Kidney (tissue), 13 donors: ENCODE measurements at regions not wholly inside any gene's neighbourhood (a gene's known extent, or its start where the extent isn't known, plus 50 kb on each side); places are given as distances from the start of the nearest gene placed in this dataset.
"Not testable (repeated sequence)": the region's sequence is repeated elsewhere in the genome, so short reads cannot be mapped to it uniquely, and the experiment has no call there.

Source experiments
- DNase-seq, 5 donors: peaks; one replicate each; pipeline ENCODE4 v3.0.0-alpha.2; 2013 to 2020
- FAIRE-seq: peaks from 2 replicates; lab custom pipeline; 2012; peaks lifted over from hg19 to GRCh38; lab: Jason Lieb, UNC
- H3K27ac ChIP-seq, 2 donors: one replicate each; pipeline ENCODE4 v1.7.0; 2013; ENCODE audit warnings: low read depth in 2 of 2, low read length in 2 of 2, inconsistent platforms in 1 of 2
- H3K27me3 ChIP-seq: one replicate; pipeline ENCODE4 v1.7.1; 2013; ENCODE audit warnings: low read length, inconsistent platforms; ENCODE audit not compliant: control insufficient read depth, insufficient read depth
- H3K36me3 ChIP-seq, 3 donors: one replicate each; pipeline versions ENCODE4 v1.7.0 to v1.7.1; 2013; ENCODE audit warnings: low read length in 3 of 3, control low read depth in 1 of 3, inconsistent platforms in 1 of 3; ENCODE audit not compliant: insufficient read depth in 3 of 3, control insufficient read depth in 2 of 3
- H3K4me1 ChIP-seq, 3 donors: one replicate each; pipeline versions ENCODE4 v1.7.0 to v1.7.1; 2013; ENCODE audit warnings: low read length in 3 of 3, inconsistent platforms in 1 of 3, low read depth in 1 of 3; ENCODE audit not compliant: control insufficient read depth in 2 of 3, insufficient read depth in 2 of 3
- H3K4me3 ChIP-seq, 3 donors: one replicate each; pipeline versions ENCODE4 v1.7.0 to v1.8.1; 2013; ENCODE audit warnings: low read length in 3 of 3, control low read depth in 1 of 3, inconsistent platforms in 1 of 3
- H3K9ac ChIP-seq, 3 donors: one replicate each; pipeline versions ENCODE4 v1.7.0 to v1.7.1; 2013; ENCODE audit warnings: low read length in 3 of 3, control low read depth in 1 of 3, inconsistent platforms in 1 of 3
- H3K9me3 ChIP-seq, 3 donors: one replicate each; pipeline versions ENCODE4 v1.7.0 to v1.7.1; 2013; ENCODE audit warnings: low read length in 3 of 3, control low read depth in 1 of 3, inconsistent platforms in 1 of 3; ENCODE audit not compliant: control insufficient read depth in 2 of 3, insufficient read depth in 1 of 3
- CTCF ChIP-seq: IDR thresholded peaks from 3 replicates; pipeline ENCODE4 v1.5.1; 2012; ENCODE audit warnings: mild to moderate bottlenecking, moderate library complexity, borderline replicate concordance; ENCODE audit not compliant: insufficient read depth; ENCODE audit errors: extremely low read depth
- intact Hi-C: fragments of 100-400 bp; cut with DNase I; formaldehyde crosslinking; loops from one replicate; pipeline ENCODE4 v1.11.1; 2022
- donor health status: control.
- donor health status: control.
- donor health status: control.
- donor health status: control.
- donor health status: control.
- donor health status: DM: yes; HTN: yes; CAD: no.
- donor health status: Normal renal cell carcinoma (clear cell type).

GRCh38 chr11:38530226-38530625 is 1932.2 kb upstream of the RAG2 start:
- H3K4me1 ChIP-seq: no peaks in the 10 kb centered on the region
- H3K27ac ChIP-seq: no peak overlapping the region
- H3K9ac ChIP-seq: no peak overlapping the region
- no peaks in the 10 kb centered on the region for H3K36me3 ChIP-seq
- intact Hi-C loops: no loop called here
- H3K27me3 ChIP-seq: no peaks in the 10 kb centered on the region
- FAIRE-seq (no peak), DNase-seq (no peak)
- no peak for TF ChIP-seq CTCF
- H3K9me3 ChIP-seq: no peaks in the 10 kb centered on the region
- no peak overlapping the region for H3K4me3 ChIP-seq

DNA sequence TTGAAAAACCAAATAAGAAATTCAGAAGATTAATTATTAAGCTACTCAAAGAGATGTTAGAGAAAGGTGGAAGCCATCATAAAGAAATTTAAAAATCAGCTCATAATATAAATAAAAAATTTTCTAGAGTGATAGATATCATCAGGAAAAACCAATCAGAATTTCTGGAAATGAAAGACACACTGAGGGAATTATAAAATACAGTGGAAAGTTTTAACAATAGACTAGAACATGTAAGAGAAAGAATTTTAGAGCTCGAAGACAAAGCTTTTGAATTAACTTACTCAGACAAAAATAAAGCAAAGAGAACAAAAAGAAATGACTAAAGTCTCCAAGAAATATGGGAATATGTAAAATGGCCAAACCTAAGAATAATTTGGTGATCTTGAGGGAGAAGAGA is 1926.9 kb upstream of the RAG2 start:
- Histone ChIP-seq H3K36me3 (no peaks in the 10 kb centered on the region), H3K4me1 (no peaks in the 10 kb centered on the region), H3K27ac (no peak overlapping the region), H3K4me3 (no peak overlapping the region), H3K27me3 (no peaks in the 10 kb centered on the region), H3K9ac (no peak overlapping the region), H3K9me3 (no peaks in the 10 kb centered on the region)
- no peak for TF ChIP-seq CTCF
- DNase-seq (no peak), FAIRE-seq (no peak)
- intact Hi-C loops: no loop called here

GRCh38 chr11:38517991-38518390 is 1920.0 kb upstream of the RAG2 start:
- H3K27me3 ChIP-seq: no peaks in the 10 kb centered on the region
- no peaks in the 10 kb centered on the region for H3K4me1 ChIP-seq
- H3K36me3 ChIP-seq: no peaks in the 10 kb centered on the region
- no peak for TF ChIP-seq CTCF
- DNase-seq: no peak
- H3K27ac ChIP-seq: no peak overlapping the region
- H3K4me3 ChIP-seq: no peak overlapping the region
- no peak for FAIRE-seq
- intact Hi-C loops: no loop called here
- H3K9me3 ChIP-seq: peaks cover 0 to 3% (median 0%) of the 10 kb centered on the region in 3 donors
- H3K9ac ChIP-seq: no peak overlapping the region

DNA sequence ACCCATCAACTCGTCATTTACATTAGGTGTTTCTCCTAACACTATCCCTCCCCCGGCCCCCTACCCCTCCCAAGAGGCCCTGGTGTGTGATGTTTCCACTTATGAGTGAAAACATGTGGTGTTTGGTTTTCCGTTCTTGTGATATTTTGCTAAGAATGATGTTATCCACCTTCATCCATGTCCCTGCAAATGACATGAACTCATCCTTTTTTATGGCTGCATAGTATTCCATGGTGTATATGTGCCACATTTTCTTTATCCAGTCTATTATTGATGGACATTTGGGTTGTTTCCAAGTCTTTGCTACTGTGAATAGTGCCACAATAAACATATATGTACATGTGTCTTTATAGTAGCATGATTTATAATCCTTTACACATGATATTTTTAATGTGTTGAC is 1914.8 kb upstream of the RAG2 start:
- intact Hi-C loops, H3K27ac ChIP-seq, H3K9ac ChIP-seq, FAIRE-seq, H3K4me1 ChIP-seq, H3K27me3 ChIP-seq, H3K4me3 ChIP-seq, DNase-seq, H3K36me3 ChIP-seq, H3K9me3 ChIP-seq: not testable (repeated sequence)
